Mesendoderm (in vitro differentiated cells): ENCODE measurements at regions not wholly inside any gene's neighbourhood (a gene's known extent, or its start where the extent isn't known, plus 50 kb on each side); places are given as distances from the start of the nearest gene placed in this dataset.
A peak's percentile ranks its signal among the peaks of the same experiment; 100 is the strongest.

Experiments used
- DNase-seq: peaks from one replicate; pipeline ENCODE4 v3.0.0; 2013
- H2AK5ac ChIP-seq: 2 replicates; pipeline ENCODE4 v1.6.1; 2013; ENCODE audit warnings: low read length, inconsistent platforms
- H2BK120ac ChIP-seq: 2 replicates; pipeline ENCODE4 v1.6.1; 2013; ENCODE audit warnings: low read depth, mild to moderate bottlenecking, low read length, moderate library complexity, mixed read lengths
- H2BK15ac ChIP-seq: replicated peaks from 2 replicates; pipeline ENCODE4 v1.6.1; 2013; ENCODE audit warnings: low read depth, mild to moderate bottlenecking, moderate library complexity
- H2BK5ac ChIP-seq: 2 replicates; pipeline ENCODE4 v1.6.1; 2013; ENCODE audit warnings: low read length, inconsistent platforms
- H3K18ac ChIP-seq: 2 replicates; pipeline ENCODE4 v1.6.1; 2013; ENCODE audit warnings: mild to moderate bottlenecking, low read length, mixed read lengths
- H3K23ac ChIP-seq: one replicate; pipeline ENCODE4 v1.6.1; 2013; ENCODE audit warnings: low read length
- H3K27ac ChIP-seq: 2 replicates; pipeline ENCODE4 v1.5.1; 2013; ENCODE audit warnings: low read depth, mild to moderate bottlenecking, inconsistent platforms, low read length, moderate library complexity
- H3K27me3 ChIP-seq: 2 replicates; pipeline ENCODE4 v1.6.1; 2013; ENCODE audit warnings: low read length, control low read depth, mild to moderate bottlenecking, inconsistent platforms; ENCODE audit not compliant: insufficient read depth, poor library complexity
- H3K36me3 ChIP-seq: 2 replicates; pipeline ENCODE4 v1.6.1; 2013; ENCODE audit warnings: low read length, inconsistent platforms; ENCODE audit not compliant: control insufficient read depth, insufficient read depth
- H3K4ac ChIP-seq: one replicate; pipeline ENCODE4 v1.6.1; 2013; ENCODE audit warnings: low read depth, mild to moderate bottlenecking, low read length, moderate library complexity
- H3K4me1 ChIP-seq: 2 replicates; pipeline ENCODE4 v1.6.1; 2013; ENCODE audit warnings: low read depth, low read length, inconsistent platforms; ENCODE audit not compliant: control insufficient read depth
- H3K4me2 ChIP-seq: 2 replicates; pipeline ENCODE4 v1.6.1; 2013; ENCODE audit warnings: low read length
- H3K4me3 ChIP-seq: 2 replicates; pipeline ENCODE4 v1.5.1; 2013; ENCODE audit warnings: mild to moderate bottlenecking, low read length
- H3K56ac ChIP-seq: one replicate; pipeline ENCODE4 v1.6.1; 2013; ENCODE audit warnings: low read length
- H3K79me1 ChIP-seq: 2 replicates; pipeline ENCODE4 v1.6.1; 2013; ENCODE audit warnings: low read length, inconsistent platforms
- H3K79me2 ChIP-seq: 2 replicates; pipeline ENCODE4 v1.6.1; 2013; ENCODE audit warnings: mild to moderate bottlenecking, low read length; ENCODE audit not compliant: control insufficient read depth, insufficient read depth
- H3K9ac ChIP-seq: 2 replicates; pipeline ENCODE4 v1.6.1; 2013; ENCODE audit warnings: low read length, inconsistent platforms
- H4K5ac ChIP-seq: one replicate; pipeline ENCODE4 v1.6.1; 2013; ENCODE audit warnings: low read length
- H4K8ac ChIP-seq: one replicate; pipeline ENCODE4 v1.6.1; 2013; ENCODE audit warnings: low read depth, mild to moderate bottlenecking, control low read depth, low read length, moderate library complexity
- WGBS: extraction: QIAGEN DNeasy Blood & Tissue Kit; methylation state at CpG from one replicate; pipeline ENCODE4 v1.1.7; 2013; ENCODE audit warnings: low lambda C conversion rate, missing lambda C conversion rate; ENCODE audit not compliant: insufficient coverage; ENCODE audit errors: extremely low coverage; 5-methylcytosine and 5-hydroxymethylcytosine counted together

DNA sequence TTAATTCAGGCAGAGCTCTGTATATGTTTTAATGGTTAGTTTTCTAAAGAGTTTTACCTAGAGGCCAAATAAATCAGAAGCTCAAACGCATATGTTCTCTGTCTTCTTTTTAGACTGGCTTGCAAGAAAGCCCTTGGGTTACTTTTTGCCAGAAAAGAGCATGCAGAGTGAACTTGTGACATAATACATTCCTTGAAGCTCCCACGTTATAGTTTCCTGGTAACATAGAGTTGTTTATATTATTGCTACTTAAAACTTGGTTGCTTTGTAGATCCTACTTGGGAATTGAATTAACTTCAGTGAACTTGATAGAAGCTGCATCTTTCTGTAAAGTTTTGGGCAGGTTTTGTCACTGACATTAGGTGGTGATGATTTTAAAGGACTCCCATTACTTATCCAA is 102.9 kb downstream of the C9orf152 start:
- DNase-seq = no peak
- Histone ChIP-seq H3K36me3 (no peaks in the 10 kb centered on the region), H2BK5ac (no peak overlapping the region), H3K4me1 (peaks cover 6% of the 10 kb centered on the region), H3K18ac (no peak overlapping the region), H3K27ac (no peak overlapping the region), H3K4me3 (no peak overlapping the region), H3K4me2 (no peak overlapping the region), H3K4ac (no peak overlapping the region), H4K5ac (no peak overlapping the region), H3K56ac (no peak overlapping the region), H3K27me3 (no peaks in the 10 kb centered on the region), H3K79me2 (no peaks in the 10 kb centered on the region), H3K79me1 (peaks cover 3% of the 10 kb centered on the region), H2BK15ac (no peak overlapping the region), H3K23ac (no peak overlapping the region), H2AK5ac (no peak overlapping the region), H4K8ac (no peak overlapping the region), H3K9ac (no peak overlapping the region), H2BK120ac (no peak overlapping the region)
- WGBS = no CpG with 5 or more reads among the region's 2 CpGs

DNA sequence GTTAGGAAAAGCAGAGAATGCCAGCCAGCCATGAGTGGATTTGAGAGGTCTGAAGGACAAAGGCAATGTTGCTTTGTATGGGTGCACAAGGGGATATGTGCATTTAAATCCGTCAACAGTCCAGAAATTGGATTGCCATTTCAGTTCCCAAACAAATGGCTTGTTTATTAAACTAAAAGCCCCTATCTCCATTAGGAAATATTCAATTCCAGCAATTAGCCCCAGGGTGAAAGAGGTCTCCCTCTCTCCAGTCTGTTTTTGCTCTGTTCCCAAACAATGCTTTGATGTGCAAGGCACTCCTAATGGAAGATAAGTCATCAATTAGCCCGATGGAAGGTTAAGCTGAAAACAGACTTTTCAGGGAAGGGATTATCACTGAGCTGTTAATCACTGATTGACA is 101.3 kb downstream of the C9orf152 start:
- Histone ChIP-seq H3K36me3 (no peaks in the 10 kb centered on the region), H3K4ac (no peak overlapping the region), H3K79me2 (no peaks in the 10 kb centered on the region), H3K4me3 (no peak overlapping the region), H2BK5ac (no peak overlapping the region), H3K4me2 (no peak overlapping the region), H4K5ac (no peak overlapping the region), H2BK15ac (no peak overlapping the region), H2AK5ac (no peak overlapping the region), H3K79me1 (peaks cover 3% of the 10 kb centered on the region), H3K27me3 (no peaks in the 10 kb centered on the region), H3K56ac (peak overlapping the region; percentile 34), H3K27ac (no peak overlapping the region), H2BK120ac (no peak overlapping the region), H4K8ac (no peak overlapping the region), H3K18ac (no peak overlapping the region), H3K9ac (no peak overlapping the region), H3K4me1 (peaks cover 9% of the 10 kb centered on the region), H3K23ac (peak overlapping the region; percentile 66)
- DNase-seq = peak; percentile 70
- WGBS = no CpG with 5 or more reads among the region's 2 CpGs

DNA sequence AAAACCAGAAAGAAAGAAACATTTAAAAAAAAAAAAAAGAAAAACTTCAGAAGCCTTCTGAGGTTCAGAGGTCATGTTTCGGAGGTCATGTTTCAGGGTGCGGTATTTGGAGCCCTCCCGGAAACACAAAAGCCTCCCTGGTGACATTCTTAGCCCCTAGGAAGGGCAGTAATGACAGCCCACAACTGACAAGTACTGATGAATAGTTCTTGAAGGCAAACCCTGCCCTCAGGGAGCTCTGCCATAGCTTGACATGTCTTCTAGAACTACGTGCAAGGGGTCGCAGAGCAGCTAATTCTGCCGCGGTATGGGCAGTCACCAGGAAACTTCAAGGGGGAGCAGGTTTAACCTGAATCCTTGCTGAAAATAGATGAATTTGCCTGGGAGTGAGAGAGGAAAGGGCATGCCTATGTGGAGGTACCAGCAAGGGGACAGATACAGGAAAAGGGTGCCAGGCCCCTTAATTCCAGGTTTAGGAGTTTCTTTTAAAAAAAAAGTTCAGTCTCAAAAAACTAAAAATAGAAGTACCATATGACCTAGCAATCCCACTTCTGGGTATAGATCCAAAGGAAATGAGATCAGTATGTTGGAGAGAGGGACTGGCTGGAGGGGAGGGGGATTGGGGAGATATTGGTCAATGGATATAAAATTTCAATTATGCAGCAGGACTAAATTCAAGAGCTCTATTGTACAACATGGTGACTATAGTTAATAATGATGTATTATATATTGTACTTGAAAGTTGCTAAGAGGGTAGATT is 98.4 kb downstream of the C9orf152 start:
- Histone ChIP-seq H2AK5ac (no peak overlapping the region), H3K36me3 (no peaks in the 10 kb centered on the region), H2BK120ac (no peak overlapping the region), H2BK15ac (no peak overlapping the region), H3K18ac (no peak overlapping the region), H3K27ac (no peak overlapping the region), H3K79me1 (peaks cover 3% of the 10 kb centered on the region), H3K23ac (no peak overlapping the region), H2BK5ac (no peak overlapping the region), H3K27me3 (no peaks in the 10 kb centered on the region), H4K8ac (no peak overlapping the region), H4K5ac (no peak overlapping the region), H3K4ac (no peak overlapping the region), H3K4me2 (no peak overlapping the region), H3K79me2 (no peaks in the 10 kb centered on the region), H3K4me1 (peaks cover 9% of the 10 kb centered on the region), H3K56ac (no peak overlapping the region), H3K4me3 (no peak overlapping the region), H3K9ac (no peak overlapping the region)
- WGBS = no CpG with 5 or more reads among the region's 7 CpGs
- DNase-seq = no peak

DNA sequence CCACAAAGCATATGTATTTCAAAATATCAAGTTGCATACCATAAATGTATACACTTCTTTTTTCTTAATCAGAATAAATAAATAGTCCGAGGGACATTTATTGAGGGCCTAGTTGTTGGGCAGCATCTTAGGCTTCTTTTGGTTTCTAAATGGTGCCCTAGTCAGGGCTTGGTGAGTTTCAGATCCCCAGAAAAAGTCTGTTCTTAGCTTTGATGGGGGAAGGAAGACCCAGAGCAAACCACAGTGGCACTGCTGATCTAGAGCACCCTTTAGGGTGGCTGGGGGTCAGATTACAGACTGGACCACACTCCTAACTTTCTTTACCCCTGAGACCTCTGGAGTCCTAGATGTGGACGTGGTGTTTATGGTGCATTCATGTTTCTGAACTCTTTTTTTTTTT is 97.8 kb downstream of the C9orf152 start:
- no peak for DNase-seq
- no peak overlapping the region for H2BK120ac ChIP-seq
- peaks cover 13% of the 10 kb centered on the region for H3K4me1 ChIP-seq
- no peak overlapping the region for H3K4me2 ChIP-seq
- WGBS = no CpG with 5 or more reads among the region's 2 CpGs
- no peaks in the 10 kb centered on the region for H3K36me3 ChIP-seq
- H3K9ac ChIP-seq = no peak overlapping the region
- no peak overlapping the region for H2BK5ac ChIP-seq
- no peak overlapping the region for H3K56ac ChIP-seq
- H3K18ac ChIP-seq = no peak overlapping the region
- H3K27ac ChIP-seq = no peak overlapping the region
- no peak overlapping the region for H3K4me3 ChIP-seq
- H3K27me3 ChIP-seq = no peaks in the 10 kb centered on the region
- H3K23ac ChIP-seq = no peak overlapping the region
- H2AK5ac ChIP-seq = no peak overlapping the region
- no peaks in the 10 kb centered on the region for H3K79me2 ChIP-seq
- no peak overlapping the region for H4K5ac ChIP-seq
- no peak overlapping the region for H4K8ac ChIP-seq
- H3K79me1 ChIP-seq = peaks cover 3% of the 10 kb centered on the region
- H3K4ac ChIP-seq = no peak overlapping the region
- no peak overlapping the region for H2BK15ac ChIP-seq

GRCh38 chr9:110111868-110112267 is 96.1 kb downstream of the C9orf152 start:
- no peak overlapping the region for H3K9ac ChIP-seq
- WGBS = no CpG with 5 or more reads among the region's 3 CpGs
- no peaks in the 10 kb centered on the region for H3K27me3 ChIP-seq
- no peak overlapping the region for H3K4ac ChIP-seq
- H3K79me1 ChIP-seq = no peaks in the 10 kb centered on the region
- no peak overlapping the region for H3K4me3 ChIP-seq
- no peaks in the 10 kb centered on the region for H3K36me3 ChIP-seq
- DNase-seq = peak; percentile 72
- H3K4me2 ChIP-seq = no peak overlapping the region
- no peak overlapping the region for H2BK120ac ChIP-seq
- no peak overlapping the region for H3K23ac ChIP-seq
- H3K79me2 ChIP-seq = no peaks in the 10 kb centered on the region
- no peak overlapping the region for H3K56ac ChIP-seq
- H2AK5ac ChIP-seq = no peak overlapping the region
- no peak overlapping the region for H2BK5ac ChIP-seq
- H3K4me1 ChIP-seq = peaks cover 7% of the 10 kb centered on the region
- no peak overlapping the region for H4K5ac ChIP-seq
- H3K27ac ChIP-seq = no peak overlapping the region
- H2BK15ac ChIP-seq = no peak overlapping the region
- H4K8ac ChIP-seq = no peak overlapping the region
- no peak overlapping the region for H3K18ac ChIP-seq

DNA sequence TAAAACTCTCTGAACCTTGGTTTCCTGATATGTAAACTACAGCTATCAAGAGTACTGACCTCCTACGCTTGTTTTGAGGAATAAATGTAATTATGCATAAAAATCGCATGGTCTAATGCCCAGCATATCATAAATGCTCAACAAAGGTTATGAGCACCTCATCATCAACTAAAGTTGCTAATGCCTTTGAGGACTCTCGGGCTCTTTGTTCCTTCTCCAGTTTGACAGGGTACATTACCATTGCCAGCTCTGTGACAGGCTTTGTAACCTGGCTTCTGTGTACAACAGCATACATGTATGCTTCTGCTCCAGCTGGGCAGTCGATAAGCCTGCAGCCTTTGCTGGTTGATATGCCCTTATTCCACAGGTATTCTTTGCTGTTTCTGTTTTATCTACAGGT is 95.2 kb downstream of the C9orf152 start:
- no peak overlapping the region for H3K4me3 ChIP-seq
- no peak overlapping the region for H3K23ac ChIP-seq
- H3K27me3 ChIP-seq = no peaks in the 10 kb centered on the region
- no peaks in the 10 kb centered on the region for H3K79me2 ChIP-seq
- no peak overlapping the region for H4K5ac ChIP-seq
- H3K27ac ChIP-seq = no peak overlapping the region
- H2BK5ac ChIP-seq = no peak overlapping the region
- WGBS = no CpG with 5 or more reads among the region's 4 CpGs
- peaks cover 7% of the 10 kb centered on the region for H3K4me1 ChIP-seq
- no peak overlapping the region for H3K4me2 ChIP-seq
- no peak overlapping the region for H2BK15ac ChIP-seq
- no peak for DNase-seq
- no peaks in the 10 kb centered on the region for H3K79me1 ChIP-seq
- H2BK120ac ChIP-seq = no peak overlapping the region
- no peaks in the 10 kb centered on the region for H3K36me3 ChIP-seq
- H3K9ac ChIP-seq = no peak overlapping the region
- H2AK5ac ChIP-seq = no peak overlapping the region
- H3K4ac ChIP-seq = no peak overlapping the region
- H4K8ac ChIP-seq = no peak overlapping the region
- no peak overlapping the region for H3K56ac ChIP-seq
- no peak overlapping the region for H3K18ac ChIP-seq
